Activated T-helper 2 cell treated with anti-CD3 and anti-CD28 coated beads, Interferon-gamma antibody, Interleukin-2, Interleukin-4, amounts not matched to agents 10 μg/mL and 5 μg/mL and 100 μg/mL, durations not matched to agents 14 hours and 24 hours and 36 hours (primary cell): ENCODE measurements at regions not wholly inside any gene's neighbourhood (a gene's known extent, or its start where the extent isn't known, plus 50 kb on each side); places are given as distances from the start of the nearest gene placed in this dataset.
"Not testable (repeated sequence)": the region's sequence is repeated elsewhere in the genome, so short reads cannot be mapped to it uniquely, and the experiment has no call there.

ENCODE experiments used
- DNase-seq: peaks from one replicate; pipeline ENCODE4 v3.0.0; 2021; ENCODE audit warnings: low spot score
- H3K27ac Mint-ChIP-seq: one replicate; pipeline ENCODE4 v1.8.0; 2021; ENCODE audit warnings: mixed read lengths
- H3K27me3 Mint-ChIP-seq: one replicate; pipeline ENCODE4 v1.8.0; 2021; ENCODE audit warnings: low read depth, mixed read lengths
- H3K36me3 Mint-ChIP-seq: one replicate; pipeline ENCODE4 v1.8.0; 2021; ENCODE audit warnings: low read depth, mixed read lengths
- H3K4me1 Mint-ChIP-seq: one replicate; pipeline ENCODE4 v1.8.0; 2021; ENCODE audit warnings: low read depth, mixed read lengths
- H3K4me3 Mint-ChIP-seq: one replicate; pipeline ENCODE4 v1.8.0; 2021; ENCODE audit warnings: low read depth, mild to moderate bottlenecking, moderate library complexity, mixed read lengths
- H3K9me3 Mint-ChIP-seq: one replicate; pipeline ENCODE4 v1.8.0; 2021; ENCODE audit warnings: mixed read lengths
- intact Hi-C: fragments of 100-400 bp; cut with micrococcal nuclease; formaldehyde crosslinking; loops from one replicate; pipeline ENCODE4 v1.15.1; 2023

GRCh38 chr15:29648415-29648814 lies 173.9 kb downstream of the TJP1 start:
- H3K27me3 Mint-ChIP-seq = not testable (repeated sequence)

GRCh38 chr15:29645841-29646240 lies 176.4 kb downstream of the TJP1 start:
- Mint-ChIP-seq H3K27me3 (no peaks in the 10 kb centered on the region), H3K4me1 (no peaks in the 10 kb centered on the region), H3K36me3 (no peaks in the 10 kb centered on the region), H3K4me3 (no peak overlapping the region), H3K27ac (no peak overlapping the region), H3K9me3 (peaks cover 22% of the 10 kb centered on the region)
- intact Hi-C loops = no loop called here
- DNase-seq = no peak

More at GRCh38 chr15:29648415-29648814, 173.9 kb downstream of the TJP1 start:
- H3K27ac Mint-ChIP-seq, H3K4me3 Mint-ChIP-seq, intact Hi-C loops, H3K4me1 Mint-ChIP-seq, DNase-seq, H3K36me3 Mint-ChIP-seq: not testable (repeated sequence)
- H3K9me3 Mint-ChIP-seq = peaks cover 28% of the 10 kb centered on the region

- H3K9me3 Mint-ChIP-seq = peaks cover 22% of the 10 kb centered on the region
- H3K27me3 Mint-ChIP-seq, H3K36me3 Mint-ChIP-seq, H3K4me3 Mint-ChIP-seq, H3K27ac Mint-ChIP-seq, DNase-seq, H3K4me1 Mint-ChIP-seq, intact Hi-C loops: not testable (repeated sequence)
These were observed 177.9 kb downstream of the TJP1 start for GRCh38 chr15:29644361-29644760.

GRCh38 chr15:29638781-29639180 lies 183.5 kb downstream of the TJP1 start:
- DNase-seq = no peak

GRCh38 chr15:29638011-29638410 lies 184.3 kb downstream of the TJP1 start:
- H3K27ac Mint-ChIP-seq = no peak overlapping the region
- no peaks in the 10 kb centered on the region for H3K27me3 Mint-ChIP-seq
- no peaks in the 10 kb centered on the region for H3K4me1 Mint-ChIP-seq
- no peak overlapping the region for H3K4me3 Mint-ChIP-seq
- intact Hi-C loops = no loop called here
- no peaks in the 10 kb centered on the region for H3K9me3 Mint-ChIP-seq
- no peak for DNase-seq
- no peaks in the 10 kb centered on the region for H3K36me3 Mint-ChIP-seq

More at GRCh38 chr15:29638781-29639180, 183.5 kb downstream of the TJP1 start:
- no peaks in the 10 kb centered on the region for H3K9me3 Mint-ChIP-seq
- intact Hi-C loops = no loop called here
- no peaks in the 10 kb centered on the region for H3K36me3 Mint-ChIP-seq
- no peaks in the 10 kb centered on the region for H3K4me1 Mint-ChIP-seq
- H3K27me3 Mint-ChIP-seq = no peaks in the 10 kb centered on the region
- no peak overlapping the region for H3K4me3 Mint-ChIP-seq
- H3K27ac Mint-ChIP-seq = no peak overlapping the region

- H3K27me3 Mint-ChIP-seq = no peaks in the 10 kb centered on the region
- H3K4me1 Mint-ChIP-seq = no peaks in the 10 kb centered on the region
- intact Hi-C loops = no loop called here
- no peak overlapping the region for H3K27ac Mint-ChIP-seq
- H3K4me3 Mint-ChIP-seq = no peak overlapping the region
- no peak for DNase-seq
- H3K9me3 Mint-ChIP-seq = no peaks in the 10 kb centered on the region
- H3K36me3 Mint-ChIP-seq = no peaks in the 10 kb centered on the region
These were observed 184.7 kb downstream of the TJP1 start for GRCh38 chr15:29637555-29637954.

GRCh38 chr15:29636921-29637320 lies 185.3 kb downstream of the TJP1 start:
- H3K27ac Mint-ChIP-seq = no peak overlapping the region
- no peaks in the 10 kb centered on the region for H3K9me3 Mint-ChIP-seq
- no peak for DNase-seq
- H3K4me1 Mint-ChIP-seq = no peaks in the 10 kb centered on the region
- H3K36me3 Mint-ChIP-seq = no peaks in the 10 kb centered on the region
- H3K27me3 Mint-ChIP-seq = no peaks in the 10 kb centered on the region
- no peak overlapping the region for H3K4me3 Mint-ChIP-seq
- intact Hi-C loops = no loop called here

- no peaks in the 10 kb centered on the region for H3K27me3 Mint-ChIP-seq
These were observed 186.1 kb downstream of the TJP1 start for GRCh38 chr15:29636140-29636539.

GRCh38 chr15:29635513-29636098 lies 186.7 kb downstream of the TJP1 start:
- Mint-ChIP-seq H3K4me1 (no peaks in the 10 kb centered on the region), H3K27ac (no peak overlapping the region), H3K9me3 (no peaks in the 10 kb centered on the region), H3K27me3 (peaks cover 2% of the 10 kb centered on the region), H3K4me3 (no peak overlapping the region), H3K36me3 (no peaks in the 10 kb centered on the region)
- intact Hi-C loops = no loop called here
- no peak for DNase-seq

More at GRCh38 chr15:29636140-29636539, 186.1 kb downstream of the TJP1 start:
- no peaks in the 10 kb centered on the region for H3K9me3 Mint-ChIP-seq
- H3K4me3 Mint-ChIP-seq = no peak overlapping the region
- H3K4me1 Mint-ChIP-seq = no peaks in the 10 kb centered on the region
- no peak for DNase-seq
- intact Hi-C loops = no loop called here
- no peaks in the 10 kb centered on the region for H3K36me3 Mint-ChIP-seq
- no peak overlapping the region for H3K27ac Mint-ChIP-seq

- H3K4me1 Mint-ChIP-seq = no peaks in the 10 kb centered on the region
- intact Hi-C loops = no loop called here
- no peak for DNase-seq
- no peaks in the 10 kb centered on the region for H3K9me3 Mint-ChIP-seq
- H3K27ac Mint-ChIP-seq = no peak overlapping the region
- H3K36me3 Mint-ChIP-seq = no peaks in the 10 kb centered on the region
- H3K27me3 Mint-ChIP-seq = peaks cover 2% of the 10 kb centered on the region
- H3K4me3 Mint-ChIP-seq = no peak overlapping the region
These were observed 188.3 kb downstream of the TJP1 start for GRCh38 chr15:29633971-29634370.

- Mint-ChIP-seq H3K4me3 (no peak overlapping the region), H3K36me3 (no peaks in the 10 kb centered on the region), H3K4me1 (no peaks in the 10 kb centered on the region), H3K9me3 (no peaks in the 10 kb centered on the region), H3K27ac (no peak overlapping the region), H3K27me3 (peaks cover 2% of the 10 kb centered on the region)
- no peak for DNase-seq
- intact Hi-C loops = no loop called here
These were observed 189.4 kb downstream of the TJP1 start for GRCh38 chr15:29632671-29633406.

- no peaks in the 10 kb centered on the region for H3K36me3 Mint-ChIP-seq
- peaks cover 2% of the 10 kb centered on the region for H3K27me3 Mint-ChIP-seq
- no peaks in the 10 kb centered on the region for H3K4me1 Mint-ChIP-seq
- DNase-seq = no peak
- no peaks in the 10 kb centered on the region for H3K9me3 Mint-ChIP-seq
- H3K4me3 Mint-ChIP-seq = no peak overlapping the region
- intact Hi-C loops = no loop called here
- no peak overlapping the region for H3K27ac Mint-ChIP-seq
These were observed 190.9 kb downstream of the TJP1 start for GRCh38 chr15:29631076-29632070.

GRCh38 chr15:29624271-29624670 lies 198.0 kb downstream of the TJP1 start:
- intact Hi-C loops = no loop called here
- H3K27ac Mint-ChIP-seq = no peak overlapping the region
- H3K4me1 Mint-ChIP-seq = no peaks in the 10 kb centered on the region
- DNase-seq = no peak
- no peaks in the 10 kb centered on the region for H3K36me3 Mint-ChIP-seq
- H3K4me3 Mint-ChIP-seq = no peak overlapping the region
- no peaks in the 10 kb centered on the region for H3K27me3 Mint-ChIP-seq
- no peaks in the 10 kb centered on the region for H3K9me3 Mint-ChIP-seq
